ENCODE measurements at regions not wholly inside any gene's neighbourhood (a gene's known extent, or its start where the extent isn't known, plus 50 kb on each side); places are given as distances from the start of the nearest gene placed in this dataset.
"Not testable (repeated sequence)": the region's sequence is repeated elsewhere in the genome, so short reads cannot be mapped to it uniquely, and the experiment has no call there.

GRCh38 chr6:145263778-145264211 lies 471.5 kb downstream of the EPM2A start:
- DNase-seq = no peak

GRCh38 chr6:145266432-145267075 lies 468.8 kb downstream of the EPM2A start:
- DNase-seq = no peak

- no peak for DNase-seq
These were observed 468.0 kb downstream of the EPM2A start for GRCh38 chr6:145267076-145267867.

GRCh38 chr6:145270464-145270863 lies 464.9 kb downstream of the EPM2A start:
- no peak for DNase-seq

- DNase-seq = no peak
These were observed 464.3 kb downstream of the EPM2A start for GRCh38 chr6:145271040-145271439.

- no peak for DNase-seq
These were observed 463.7 kb downstream of the EPM2A start for GRCh38 chr6:145271577-145271976.

- no peak for DNase-seq
These were observed 463.1 kb downstream of the EPM2A start for GRCh38 chr6:145272246-145272645.

- DNase-seq = no peak
These were observed 462.2 kb downstream of the EPM2A start for GRCh38 chr6:145273136-145273535.

GRCh38 chr6:145274083-145274482 lies 461.2 kb downstream of the EPM2A start:
- no peak for DNase-seq

GRCh38 chr6:145275019-145275418 lies 460.3 kb downstream of the EPM2A start:
- no peak for DNase-seq

- DNase-seq = no peak
These were observed 459.5 kb downstream of the EPM2A start for GRCh38 chr6:145275787-145276186.

GRCh38 chr6:145276756-145277155 lies 458.6 kb downstream of the EPM2A start:
- DNase-seq = no peak

- no peak for DNase-seq
These were observed 457.8 kb downstream of the EPM2A start for GRCh38 chr6:145277358-145278086.

GRCh38 chr6:145278163-145278807 lies 457.0 kb downstream of the EPM2A start:
- DNase-seq = no peak

- DNase-seq = no peak
These were observed 455.8 kb downstream of the EPM2A start for GRCh38 chr6:145279551-145279950.

- no peak for DNase-seq
These were observed 455.3 kb downstream of the EPM2A start for GRCh38 chr6:145279993-145280392.

- DNase-seq = not testable (repeated sequence)
These were observed 452.1 kb downstream of the EPM2A start for GRCh38 chr6:145283209-145283608.

GRCh38 chr6:145283856-145284255 lies 451.5 kb downstream of the EPM2A start:
- DNase-seq = no peak

GRCh38 chr6:145286916-145287315 lies 448.4 kb downstream of the EPM2A start:
- DNase-seq = no peak

GRCh38 chr6:145289573-145289972 lies 445.7 kb downstream of the EPM2A start:
- DNase-seq = no peak

GRCh38 chr6:145290122-145290521 lies 445.2 kb downstream of the EPM2A start:
- DNase-seq = no peak

GRCh38 chr6:145292066-145292465 lies 443.3 kb downstream of the EPM2A start:
- DNase-seq = no peak

- DNase-seq = no peak
These were observed 440.4 kb downstream of the EPM2A start for GRCh38 chr6:145294942-145295341.

All from effector CD4-positive, alpha-beta T cell (primary cell).